ENCODE measurements at regions not wholly inside any gene's neighbourhood (a gene's known extent, or its start where the extent isn't known, plus 50 kb on each side); places are given as distances from the start of the nearest gene placed in this dataset.

DNA sequence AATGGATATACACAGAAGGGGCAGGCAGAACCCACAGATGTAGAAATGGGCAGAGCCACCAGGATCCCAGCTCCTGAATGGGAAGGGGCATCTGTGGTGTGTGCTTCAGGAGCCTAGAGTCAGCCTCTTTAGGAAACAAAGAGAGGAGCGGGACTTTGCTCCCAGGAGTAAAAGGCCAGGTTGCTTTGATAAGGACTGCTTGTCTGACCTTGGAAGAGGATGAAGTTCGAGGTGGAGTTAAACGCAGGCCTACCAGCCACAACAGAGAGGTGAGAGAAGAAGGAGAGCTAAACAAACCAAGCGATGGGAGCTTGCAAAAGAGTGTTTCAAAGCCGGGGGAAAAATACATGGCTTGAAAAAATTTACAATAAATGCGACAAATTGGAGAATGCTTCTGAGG, 49.9 kb upstream of the TMPRSS2 start:
- Mint-ChIP-seq H3K4me3 (no peak overlapping the region), H3K36me3 (peaks cover 2% of the 10 kb centered on the region), H3K27ac (no peak overlapping the region), H3K4me1 (no peaks in the 10 kb centered on the region), H3K27me3 (peaks cover 17% of the 10 kb centered on the region), H3K9me3 (peaks cover 0 to 2% (median 0%) of the 10 kb centered on the region in 3 donors)

All from IgD-negative memory B cell (primary cell).